ENCODE measurements at regions not wholly inside any gene's neighbourhood (a gene's known extent, or its start where the extent isn't known, plus 50 kb on each side); places are given as distances from the start of the nearest gene placed in this dataset.

GRCh38 chr2:105634198-105634597 is 110.5 kb upstream of the NCK2 start:
- WGBS (ENCODE audit: insufficient coverage): no CpG with 5 or more reads among the region's 7 CpGs
- no peaks in the 10 kb centered on the region for H3K27me3 ChIP-seq (replicated peaks in 1 of 4; ENCODE audit: control extremely low read depth in 1 of 4, control insufficient read depth in 3 of 4, insufficient read depth in 4 of 4, low read length in 3 of 4)
- no peaks in the 10 kb centered on the region for H3K36me3 ChIP-seq (replicated peaks in 1 of 2; ENCODE audit: control extremely low read depth in 1 of 2, control insufficient read depth in 1 of 2, extremely low read depth in 1 of 2, insufficient read depth in 2 of 2, low read length in 1 of 2)
- Mint-ChIP-seq H3K27me3 (peaks cover 11% of the 10 kb centered on the region), H3K4me1 (no peaks in the 10 kb centered on the region), H3K27ac (no peak overlapping the region), H3K9me3 (ENCODE audit: insufficient read depth) (no peaks in the 10 kb centered on the region), H3K4me3 (no peak overlapping the region)
- H2AFZ ChIP-seq (ENCODE audit: insufficient read depth, low read depth, low read length, poor library complexity, severe bottlenecking): no peak overlapping the region
- no peak for TF ChIP-seq EZH2 (IDR thresholded peaks at IDR 0.05; ENCODE audit: borderline replicate concordance, insufficient read depth, low read depth, low read length, poor library complexity, severe bottlenecking)
- no peak for TF ChIP-seq CTCF (IDR thresholded peaks at IDR 0.05)
- H3K9ac ChIP-seq (ENCODE audit: low read length): no peak overlapping the region
- no peak for DNase-seq
- intact Hi-C loops (cut with micrococcal nuclease): no loop called here
- ChIA-PET CTCF (no interaction called here), POLR2A (no interaction called here)
- no peaks in the 10 kb centered on the region for H4K20me1 ChIP-seq (ENCODE audit: control insufficient read depth, insufficient read depth, low read length, poor library complexity, severe bottlenecking)
- H3K27ac ChIP-seq (ENCODE audit: low read length in 2 of 2): no peak overlapping the region
- no peak overlapping the region for H3K4me2 ChIP-seq (replicated peaks; ENCODE audit: low read depth, low read length, poor library complexity, severe bottlenecking)
- no peak overlapping the region for H3K4me3 ChIP-seq (ENCODE audit: control extremely low read depth in 1 of 5, extremely low read depth in 1 of 5, insufficient read depth in 1 of 5, low read depth in 2 of 5, low read length in 4 of 5)
- H3K79me2 ChIP-seq (ENCODE audit: control insufficient read depth, insufficient read depth, low read length): no peaks in the 10 kb centered on the region
- H3K4me1 ChIP-seq (ENCODE audit: control insufficient read depth in 2 of 2, insufficient read depth in 2 of 2, low read length in 2 of 2): no peaks in the 10 kb centered on the region
- no peaks in the 10 kb centered on the region for H3K9me3 ChIP-seq (ENCODE audit: control extremely low read depth in 1 of 3, control insufficient read depth in 2 of 3, insufficient read depth in 1 of 3, low read length in 2 of 3)
- ATAC-seq (ENCODE audit: low read depth): no peak

- Histone ChIP-seq H3K27ac (ENCODE audit: low read length in 2 of 2) (no peak overlapping the region), H3K4me3 (ENCODE audit: control extremely low read depth in 1 of 5, extremely low read depth in 1 of 5, insufficient read depth in 1 of 5, low read depth in 2 of 5, low read length in 4 of 5) (no peak overlapping the region), H4K20me1 (ENCODE audit: control insufficient read depth, insufficient read depth, low read length, poor library complexity, severe bottlenecking) (no peaks in the 10 kb centered on the region), H3K79me2 (ENCODE audit: control insufficient read depth, insufficient read depth, low read length) (no peaks in the 10 kb centered on the region), H3K4me1 (ENCODE audit: control insufficient read depth in 2 of 2, insufficient read depth in 2 of 2, low read length in 2 of 2) (no peaks in the 10 kb centered on the region), H3K4me2 (replicated peaks; ENCODE audit: low read depth, low read length, poor library complexity, severe bottlenecking) (no peak overlapping the region), H3K9me3 (ENCODE audit: control extremely low read depth in 1 of 3, control insufficient read depth in 2 of 3, insufficient read depth in 1 of 3, low read length in 2 of 3) (no peaks in the 10 kb centered on the region), H2AFZ (ENCODE audit: insufficient read depth, low read depth, low read length, poor library complexity, severe bottlenecking) (no peak overlapping the region), H3K9ac (ENCODE audit: low read length) (no peak overlapping the region), H3K36me3 (replicated peaks in 1 of 2; ENCODE audit: control extremely low read depth in 1 of 2, control insufficient read depth in 1 of 2, extremely low read depth in 1 of 2, insufficient read depth in 2 of 2, low read length in 1 of 2) (no peaks in the 10 kb centered on the region), H3K27me3 (replicated peaks in 1 of 4; ENCODE audit: control extremely low read depth in 1 of 4, control insufficient read depth in 3 of 4, insufficient read depth in 4 of 4, low read length in 3 of 4) (peaks cover 0 to 6% (median 1%) of the 10 kb centered on the region in 4 experiments)
- CTCF ChIA-PET: no interaction called here
- Mint-ChIP-seq H3K27me3 (peaks cover 19% of the 10 kb centered on the region), H3K4me3 (no peak overlapping the region), H3K4me1 (no peaks in the 10 kb centered on the region), H3K9me3 (ENCODE audit: insufficient read depth) (peaks cover 2% of the 10 kb centered on the region), H3K27ac (no peak overlapping the region)
- WGBS (ENCODE audit: insufficient coverage): no CpG with 5 or more reads among the region's 1 CpG
- POLR2A ChIA-PET: no interaction called here
- ATAC-seq (ENCODE audit: low read depth) (no peak), DNase-seq (no peak)
- intact Hi-C loops (cut with micrococcal nuclease): no loop called here
- no peak for TF ChIP-seq CTCF (IDR thresholded peaks at IDR 0.05)
- no peak for TF ChIP-seq EZH2 (IDR thresholded peaks at IDR 0.05; ENCODE audit: borderline replicate concordance, insufficient read depth, low read depth, low read length, poor library complexity, severe bottlenecking)
Measured at GRCh38 chr2:105631922-105632321, 112.8 kb upstream of the NCK2 start.
